ENCODE measurements at regions not wholly inside any gene's neighbourhood (a gene's known extent, or its start where the extent isn't known, plus 50 kb on each side); places are given as distances from the start of the nearest gene placed in this dataset.

DNA sequence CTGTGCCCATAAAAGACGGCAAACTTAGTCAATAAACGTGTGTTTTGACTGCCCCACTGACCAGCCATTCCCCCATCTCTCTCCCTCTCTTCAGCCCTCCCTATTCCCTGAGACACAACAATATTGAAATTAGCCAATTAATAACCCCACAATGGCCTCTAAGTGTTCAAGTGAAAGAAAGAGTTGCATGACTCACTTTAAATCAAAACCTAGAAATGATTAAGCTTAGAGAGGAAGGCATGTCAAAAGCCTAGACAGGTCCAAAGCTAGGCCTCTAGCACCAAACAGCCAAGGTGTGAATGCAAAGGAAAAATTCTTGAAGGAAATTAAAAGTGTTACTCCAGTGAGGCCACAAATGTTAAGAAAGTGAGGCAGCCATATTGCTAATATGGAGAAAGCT is 261.6 kb upstream of the TBX18 start:
- TF ChIP-seq ZBTB26 (tag by site-specific recombination; optimal IDR thresholded peaks at IDR 0.05) (no peak), ZNF514 (tag by site-specific recombination; IDR thresholded peaks at IDR 0.05) (no peak), REST (tag by site-specific recombination; IDR thresholded peaks at IDR 0.05) (no peak), ZNF530 (tag by site-specific recombination; IDR thresholded peaks at IDR 0.05; ENCODE audit: low read depth) (no peak), ZSCAN16 (tag by site-specific recombination; IDR thresholded peaks at IDR 0.05) (no peak)
- TF ChIP-seq, protein P1, sequence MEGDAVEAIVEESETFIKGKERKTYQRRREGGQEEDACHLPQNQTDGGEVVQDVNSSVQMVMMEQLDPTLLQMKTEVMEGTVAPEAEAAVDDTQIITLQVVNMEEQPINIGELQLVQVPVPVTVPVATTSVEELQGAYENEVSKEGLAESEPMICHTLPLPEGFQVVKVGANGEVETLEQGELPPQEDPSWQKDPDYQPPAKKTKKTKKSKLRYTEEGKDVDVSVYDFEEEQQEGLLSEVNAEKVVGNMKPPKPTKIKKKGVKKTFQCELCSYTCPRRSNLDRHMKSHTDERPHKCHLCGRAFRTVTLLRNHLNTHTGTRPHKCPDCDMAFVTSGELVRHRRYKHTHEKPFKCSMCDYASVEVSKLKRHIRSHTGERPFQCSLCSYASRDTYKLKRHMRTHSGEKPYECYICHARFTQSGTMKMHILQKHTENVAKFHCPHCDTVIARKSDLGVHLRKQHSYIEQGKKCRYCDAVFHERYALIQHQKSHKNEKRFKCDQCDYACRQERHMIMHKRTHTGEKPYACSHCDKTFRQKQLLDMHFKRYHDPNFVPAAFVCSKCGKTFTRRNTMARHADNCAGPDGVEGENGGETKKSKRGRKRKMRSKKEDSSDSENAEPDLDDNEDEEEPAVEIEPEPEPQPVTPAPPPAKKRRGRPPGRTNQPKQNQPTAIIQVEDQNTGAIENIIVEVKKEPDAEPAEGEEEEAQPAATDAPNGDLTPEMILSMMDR (tag by site-specific recombination; IDR thresholded peaks at IDR 0.05) = no peak
- TF ChIP-seq, protein P2, sequence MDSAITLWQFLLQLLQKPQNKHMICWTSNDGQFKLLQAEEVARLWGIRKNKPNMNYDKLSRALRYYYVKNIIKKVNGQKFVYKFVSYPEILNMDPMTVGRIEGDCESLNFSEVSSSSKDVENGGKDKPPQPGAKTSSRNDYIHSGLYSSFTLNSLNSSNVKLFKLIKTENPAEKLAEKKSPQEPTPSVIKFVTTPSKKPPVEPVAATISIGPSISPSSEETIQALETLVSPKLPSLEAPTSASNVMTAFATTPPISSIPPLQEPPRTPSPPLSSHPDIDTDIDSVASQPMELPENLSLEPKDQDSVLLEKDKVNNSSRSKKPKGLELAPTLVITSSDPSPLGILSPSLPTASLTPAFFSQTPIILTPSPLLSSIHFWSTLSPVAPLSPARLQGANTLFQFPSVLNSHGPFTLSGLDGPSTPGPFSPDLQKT (IDR thresholded peaks at IDR 0.05; ENCODE audit: borderline replicate concordance, low read depth, low read length) = no peak
